ENCODE measurements at regions not wholly inside any gene's neighbourhood (a gene's known extent, or its start where the extent isn't known, plus 50 kb on each side); places are given as distances from the start of the nearest gene placed in this dataset.

DNA sequence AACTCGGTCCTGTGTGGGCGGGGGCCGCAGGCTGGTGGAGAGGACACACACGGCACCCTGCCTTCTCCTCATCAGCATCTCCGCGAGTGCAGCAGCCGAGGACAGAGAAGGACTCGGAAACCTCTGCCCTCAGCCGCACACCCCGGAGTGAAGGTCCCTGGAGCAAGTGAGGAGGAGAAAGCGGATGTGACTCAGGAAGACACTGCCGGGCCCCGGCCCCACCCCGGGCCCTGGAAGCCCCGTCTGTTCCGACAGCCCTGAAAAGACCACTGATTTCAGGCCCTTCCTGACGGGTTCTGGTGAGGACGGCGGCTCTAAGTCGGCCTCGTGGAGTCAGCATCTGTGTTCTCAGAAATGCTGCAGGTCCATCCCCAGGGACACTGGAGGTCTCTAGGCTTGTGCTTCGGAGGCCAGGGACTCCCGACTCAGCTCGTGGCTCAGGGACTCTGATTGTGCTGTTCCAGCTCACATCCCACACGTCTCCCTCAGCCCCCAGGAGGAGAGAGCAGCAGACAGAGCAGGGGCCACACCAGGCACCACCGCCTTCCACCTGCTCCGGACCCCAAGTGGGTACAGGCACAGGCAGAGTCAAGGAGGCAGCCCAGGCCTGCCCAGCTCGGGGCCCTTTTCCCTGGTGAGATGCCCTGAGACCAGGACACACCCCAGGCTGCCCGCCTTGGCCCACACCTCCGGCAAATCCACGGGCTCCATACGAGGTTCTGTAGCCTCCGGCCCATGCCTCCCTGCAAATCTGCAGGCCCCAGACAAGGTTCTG lies 134.5 kb upstream of the NKX1-1 start:
- DNase-seq = no peak

DNA sequence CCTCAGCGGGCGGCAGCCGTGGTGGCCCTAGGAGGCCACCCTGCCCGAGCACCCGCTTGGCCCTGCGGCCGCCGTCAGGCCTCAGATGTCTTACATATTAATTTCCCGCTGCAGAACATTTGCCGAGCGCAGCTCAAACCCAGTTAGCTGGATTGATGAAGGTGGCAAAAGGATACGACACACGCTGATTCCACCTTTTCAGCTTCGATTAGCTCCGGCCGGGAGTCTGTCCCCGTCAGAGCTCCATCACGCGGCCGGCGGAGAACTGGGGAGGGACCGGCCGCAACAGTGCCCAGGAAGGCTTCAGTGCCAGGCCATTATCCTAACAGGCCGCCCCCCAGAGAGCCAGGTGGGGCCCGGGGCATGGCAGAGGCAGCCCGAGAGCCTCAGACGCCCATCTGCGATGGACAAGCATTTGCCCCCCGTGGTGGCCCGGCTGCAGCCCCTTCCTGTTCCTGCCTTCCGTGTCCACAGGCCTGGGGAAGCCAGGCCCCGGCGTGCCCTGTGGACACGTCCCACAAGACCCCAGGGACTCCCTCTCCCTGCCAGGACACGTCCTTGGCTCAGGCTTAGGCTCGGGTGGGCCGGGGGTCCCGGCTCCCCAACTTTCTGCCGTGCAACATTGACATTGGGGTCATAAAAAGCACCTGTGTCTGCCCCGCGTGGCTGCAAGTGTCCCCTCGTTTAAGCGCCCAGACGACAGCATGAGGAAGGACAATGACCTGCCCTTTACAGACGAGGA lies 133.8 kb upstream of the NKX1-1 start:
- no peak for DNase-seq

DNA sequence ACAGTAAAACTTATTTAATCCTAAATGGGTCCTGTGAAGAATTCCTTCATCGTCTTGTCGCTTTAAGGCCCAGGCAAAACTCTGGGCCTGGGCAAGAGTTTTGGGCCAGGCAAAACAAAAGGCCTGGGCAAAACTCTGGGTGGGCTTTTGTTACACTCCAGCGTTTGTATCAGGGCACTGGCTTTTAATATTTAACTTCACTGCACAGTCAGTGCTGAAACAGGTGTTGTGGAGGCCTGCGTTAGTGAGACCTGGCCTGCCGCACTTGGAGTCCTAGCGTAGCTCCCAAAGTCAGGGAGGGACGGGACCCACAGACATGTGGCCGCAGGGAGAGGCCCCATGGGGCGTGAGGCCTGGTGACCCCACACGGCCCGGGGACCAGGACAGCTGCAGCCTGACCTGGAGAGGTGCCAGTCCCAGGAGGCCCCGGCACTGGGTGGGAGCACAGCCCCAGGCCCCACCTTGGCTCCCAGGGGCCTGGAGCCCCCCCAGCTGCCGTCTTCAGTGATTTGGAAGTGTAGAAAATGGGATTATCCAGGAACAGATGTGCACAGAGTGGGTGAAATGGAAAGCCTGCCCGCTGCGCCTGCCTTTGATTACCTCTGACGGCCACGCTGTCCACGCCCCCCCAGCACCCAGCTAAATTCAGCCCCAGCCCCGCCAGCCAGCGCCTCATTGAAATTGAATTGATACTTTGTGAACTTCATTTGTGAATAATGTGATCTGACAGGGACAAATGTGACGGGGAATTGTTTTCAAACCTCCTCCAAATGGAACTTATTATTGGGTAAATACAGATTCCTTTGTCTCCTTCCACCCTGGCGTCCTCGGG lies 132.9 kb upstream of the NKX1-1 start:
- no peak for DNase-seq

DNA sequence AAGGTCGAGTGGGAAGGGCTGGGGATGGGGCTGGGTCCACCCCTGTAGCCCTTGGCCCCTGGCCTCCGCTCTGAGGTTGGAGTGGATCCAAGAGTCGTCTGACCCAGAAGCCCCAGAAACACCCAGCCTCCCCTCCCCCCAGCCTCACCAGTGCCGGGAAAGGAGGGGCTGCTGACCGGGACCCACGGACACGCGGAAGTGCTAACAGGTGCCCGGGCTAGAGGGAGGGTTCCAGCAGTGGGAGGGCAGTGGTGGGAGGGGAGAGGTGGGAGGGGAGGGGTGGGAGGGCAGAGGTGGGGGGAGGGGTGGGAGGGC lies 131.8 kb upstream of the NKX1-1 start:
- no peak for DNase-seq

DNA sequence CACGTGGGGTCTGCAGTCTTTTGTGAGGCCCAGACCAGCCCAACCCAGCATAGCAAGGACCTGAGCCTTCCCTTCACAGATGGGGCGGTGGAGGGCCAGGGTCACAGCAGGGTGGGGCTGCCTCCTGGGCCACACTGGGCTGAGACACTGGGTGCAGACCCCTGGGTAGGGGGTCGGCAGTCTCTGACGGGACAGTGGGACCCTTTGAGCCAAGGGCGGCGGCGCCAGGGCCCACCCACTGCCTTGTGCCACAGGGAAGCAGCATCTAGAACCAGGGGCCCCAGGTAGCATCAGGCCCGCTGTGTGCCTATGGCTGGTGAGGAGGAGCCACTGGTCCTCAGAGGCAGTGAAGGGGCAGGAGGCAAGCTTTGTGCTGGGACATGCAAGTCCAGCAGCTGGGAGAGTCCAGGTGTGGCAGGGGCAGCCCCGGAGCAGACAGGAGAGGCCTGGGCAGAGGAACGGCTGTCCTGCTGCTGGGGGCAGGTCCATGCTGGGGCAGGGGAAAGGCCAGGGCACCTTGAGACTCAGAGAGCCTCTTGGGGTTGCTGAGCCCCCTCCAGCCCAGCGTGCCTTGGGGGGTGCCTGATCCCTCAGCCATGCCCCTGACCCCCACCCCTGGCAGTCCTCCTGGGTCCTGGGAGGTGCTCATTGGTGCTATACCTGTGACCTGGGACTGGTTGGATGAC lies 131.3 kb upstream of the NKX1-1 start:
- DNase-seq = no peak

DNA sequence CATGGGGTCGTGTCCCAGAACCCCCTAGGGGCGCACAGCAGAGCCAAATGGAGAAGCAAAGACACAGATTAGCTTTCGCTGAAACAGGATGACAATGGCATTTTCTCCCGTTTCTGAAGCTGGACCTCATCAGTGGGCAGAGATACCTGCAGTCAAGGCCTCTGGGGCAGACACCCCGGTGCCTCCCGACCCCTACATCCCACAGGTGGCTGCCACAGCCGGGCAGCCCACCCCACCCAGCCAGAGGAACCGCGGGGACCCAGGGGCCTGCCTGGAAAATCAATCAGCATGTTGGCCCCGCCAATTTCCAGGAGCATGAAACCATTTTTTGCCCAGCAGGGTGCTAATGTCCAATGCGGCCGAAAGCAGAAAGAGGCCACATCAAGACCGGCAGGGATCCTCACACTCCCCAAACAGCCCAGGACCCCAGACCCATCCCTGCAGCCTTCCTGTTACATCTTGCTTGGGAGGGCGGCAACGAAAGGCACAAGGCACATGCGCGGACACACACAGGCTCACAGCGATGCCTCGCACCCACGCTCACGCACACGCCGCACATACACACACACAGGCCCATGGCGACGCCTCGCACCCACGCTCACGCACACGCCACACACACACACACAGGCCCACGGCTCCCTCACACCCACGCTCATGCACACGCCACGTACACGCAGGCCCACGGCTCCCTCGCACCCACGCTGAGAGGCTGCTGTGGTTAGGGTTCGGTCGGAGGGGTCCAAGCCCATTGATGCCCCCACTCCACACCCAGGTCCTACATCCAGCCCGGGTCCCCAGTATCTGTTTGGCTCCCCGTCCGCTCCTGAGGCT lies 130.6 kb upstream of the NKX1-1 start:
- DNase-seq = no peak

DNA sequence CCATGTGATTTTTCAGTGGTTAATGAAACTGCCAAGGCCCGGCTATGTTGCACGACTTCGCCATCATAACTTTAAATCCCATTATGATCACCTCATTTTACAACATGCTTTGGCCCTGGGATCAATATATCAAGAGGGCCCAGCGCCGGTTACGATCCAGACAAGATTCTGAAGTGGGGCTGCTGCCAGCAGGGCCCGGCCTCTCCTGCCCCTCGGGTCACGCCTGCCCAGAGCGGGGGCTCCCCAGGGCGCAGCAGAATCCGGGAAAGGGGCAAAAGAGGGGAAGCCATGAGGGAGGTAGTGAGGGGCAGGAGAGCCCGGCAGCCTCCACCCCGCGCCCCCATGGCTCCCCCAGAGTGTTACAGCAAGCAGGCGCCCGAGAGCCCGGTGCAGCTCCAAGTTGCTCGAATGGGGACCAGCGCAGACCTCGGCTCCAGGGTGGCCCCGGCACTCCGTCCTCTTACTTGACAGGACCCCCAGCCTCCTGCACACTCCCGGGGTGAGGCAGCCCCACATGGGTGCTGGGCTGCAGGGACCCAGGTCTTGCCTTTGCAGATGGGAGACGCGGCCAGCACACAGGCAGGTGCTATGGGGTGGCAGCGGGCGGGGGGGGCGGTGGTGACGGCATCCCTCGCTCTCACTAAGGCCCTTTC lies 129.8 kb upstream of the NKX1-1 start:
- no peak for DNase-seq

DNA sequence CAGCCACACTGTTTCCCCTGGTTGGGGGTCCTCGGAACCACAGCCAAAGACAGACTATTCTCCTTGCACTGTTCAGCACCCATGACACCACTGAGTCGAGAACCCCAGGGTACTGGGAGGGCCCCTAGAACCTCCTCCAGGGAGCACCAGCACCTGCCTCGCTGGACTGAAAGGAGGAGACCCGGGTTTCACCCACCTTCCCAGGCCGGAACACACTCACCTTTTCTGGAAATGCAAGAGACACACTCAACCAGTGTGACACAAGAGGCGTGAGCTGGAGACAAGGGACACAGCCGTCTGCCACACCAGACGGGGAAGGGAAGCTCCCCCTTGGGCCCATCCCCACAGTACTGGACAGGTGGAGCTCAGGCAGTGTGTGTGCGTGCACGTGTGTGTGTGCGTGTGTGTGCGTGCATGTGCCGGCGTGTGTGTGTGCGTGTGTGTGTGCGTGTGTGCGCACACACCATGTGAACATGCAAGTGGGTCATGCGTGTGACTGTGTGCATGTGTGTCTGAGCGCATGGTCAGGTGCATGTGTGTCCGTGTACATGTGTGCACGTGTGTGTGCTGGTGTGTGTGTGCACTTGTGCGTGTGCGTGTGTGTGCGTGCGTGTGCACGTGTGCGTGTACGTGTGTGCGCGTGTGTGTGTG lies 128.8 kb upstream of the NKX1-1 start:
- no peak for DNase-seq

DNA sequence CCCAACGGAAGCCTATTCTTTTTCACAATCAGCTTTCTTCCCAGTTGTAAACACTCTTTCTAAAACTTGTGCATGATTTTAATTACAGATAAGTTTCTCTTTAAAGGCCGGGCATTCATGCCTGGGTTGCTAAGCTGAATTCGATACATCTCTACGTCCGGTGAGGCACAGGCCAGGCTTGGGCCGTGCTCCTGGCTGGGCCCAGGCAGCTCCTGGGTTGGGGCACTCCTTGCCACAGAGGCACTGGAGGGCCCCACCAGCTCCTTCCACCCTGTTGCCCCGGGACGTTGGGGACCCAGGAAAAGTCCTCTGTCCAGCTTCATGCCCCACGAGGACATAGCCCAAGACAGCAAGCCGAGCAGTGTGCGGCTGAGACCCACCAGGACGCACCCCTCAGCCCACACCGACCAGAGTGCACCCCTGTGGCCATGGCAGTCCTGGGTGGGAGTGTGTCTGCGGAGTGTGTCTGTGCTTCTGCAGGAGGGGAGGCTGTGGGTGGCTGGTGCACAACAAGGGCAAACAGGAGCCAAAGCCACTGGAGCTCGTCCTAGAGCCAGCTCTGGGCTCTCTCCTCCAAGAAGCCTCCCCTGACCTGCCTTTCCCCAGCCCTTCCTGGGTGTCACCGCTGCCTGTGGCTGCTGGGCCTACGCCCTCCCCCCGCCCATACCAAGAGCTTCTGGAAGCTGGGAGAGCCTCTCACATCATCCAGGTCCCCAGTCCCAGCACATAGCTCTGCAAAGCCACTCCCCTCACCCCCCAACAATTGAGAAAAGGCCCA lies 128.0 kb upstream of the NKX1-1 start:
- DNase-seq = no peak

DNA sequence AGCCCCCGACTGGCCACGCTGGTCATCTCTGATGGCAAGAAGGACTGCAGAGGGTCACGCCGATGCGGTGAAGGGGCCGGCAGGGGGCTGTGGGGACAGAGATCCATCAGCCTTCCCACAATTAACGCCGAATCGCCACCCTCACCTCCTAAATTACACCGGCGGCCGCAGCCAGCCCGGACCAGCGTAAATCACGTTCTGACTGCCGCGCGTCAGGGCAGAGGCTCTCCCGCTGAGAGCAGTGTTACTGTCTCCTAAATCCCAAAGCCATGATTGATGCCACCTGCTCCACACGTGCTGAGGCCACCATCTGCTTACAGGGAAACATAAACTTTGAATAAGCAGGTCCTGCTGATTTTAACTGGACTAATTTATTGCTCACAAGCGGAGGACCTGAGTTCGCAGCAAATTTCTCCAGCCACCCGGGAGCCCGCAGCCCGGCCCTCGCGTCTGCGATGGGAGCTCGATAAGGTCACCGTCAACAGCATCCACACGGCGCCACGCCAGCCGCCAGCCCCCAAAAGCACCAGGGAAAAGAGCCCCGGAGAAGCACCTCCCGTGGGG lies 127.3 kb upstream of the NKX1-1 start:
- no peak for DNase-seq

DNA sequence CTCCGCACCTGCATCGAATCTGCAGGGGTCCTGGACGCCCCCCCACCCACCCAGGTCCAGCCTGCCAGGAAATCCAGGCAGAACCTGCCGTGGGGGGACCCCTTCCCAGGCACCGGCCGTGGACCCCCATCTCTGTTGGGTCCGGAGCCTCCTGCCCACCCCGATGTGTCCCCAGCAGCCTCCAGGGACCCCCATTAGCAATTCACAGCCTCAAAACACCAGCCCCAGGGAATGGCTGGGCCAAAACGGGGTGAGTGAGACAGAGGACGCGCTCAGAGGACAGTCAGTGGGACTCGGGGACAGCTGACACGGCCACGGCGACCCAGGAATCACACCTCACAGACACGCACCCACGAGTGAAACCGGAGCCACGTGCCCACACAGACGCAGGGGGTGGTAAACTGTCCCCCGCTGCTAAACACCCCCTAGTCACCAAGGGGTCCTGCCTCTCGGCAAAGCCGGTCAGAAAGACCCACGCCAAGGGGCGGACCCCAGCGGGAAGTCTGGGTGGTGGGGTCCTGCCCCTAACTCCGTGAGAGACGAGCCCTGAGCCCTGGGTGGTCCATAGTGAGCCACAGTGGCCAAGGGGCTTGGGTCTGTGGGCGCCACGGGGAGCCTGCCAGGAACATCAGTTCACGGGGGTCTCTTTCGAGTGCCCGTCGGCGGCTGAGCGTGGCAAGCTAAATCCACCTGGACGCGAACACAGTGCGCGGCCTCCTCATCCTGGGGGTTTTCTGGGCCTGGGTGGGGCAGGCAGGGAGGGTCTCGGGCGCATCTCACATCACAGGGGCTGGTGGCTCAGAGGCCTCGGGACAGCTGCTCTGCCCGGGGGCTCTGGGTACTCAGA lies 126.5 kb upstream of the NKX1-1 start:
- DNase-seq = no peak

DNA sequence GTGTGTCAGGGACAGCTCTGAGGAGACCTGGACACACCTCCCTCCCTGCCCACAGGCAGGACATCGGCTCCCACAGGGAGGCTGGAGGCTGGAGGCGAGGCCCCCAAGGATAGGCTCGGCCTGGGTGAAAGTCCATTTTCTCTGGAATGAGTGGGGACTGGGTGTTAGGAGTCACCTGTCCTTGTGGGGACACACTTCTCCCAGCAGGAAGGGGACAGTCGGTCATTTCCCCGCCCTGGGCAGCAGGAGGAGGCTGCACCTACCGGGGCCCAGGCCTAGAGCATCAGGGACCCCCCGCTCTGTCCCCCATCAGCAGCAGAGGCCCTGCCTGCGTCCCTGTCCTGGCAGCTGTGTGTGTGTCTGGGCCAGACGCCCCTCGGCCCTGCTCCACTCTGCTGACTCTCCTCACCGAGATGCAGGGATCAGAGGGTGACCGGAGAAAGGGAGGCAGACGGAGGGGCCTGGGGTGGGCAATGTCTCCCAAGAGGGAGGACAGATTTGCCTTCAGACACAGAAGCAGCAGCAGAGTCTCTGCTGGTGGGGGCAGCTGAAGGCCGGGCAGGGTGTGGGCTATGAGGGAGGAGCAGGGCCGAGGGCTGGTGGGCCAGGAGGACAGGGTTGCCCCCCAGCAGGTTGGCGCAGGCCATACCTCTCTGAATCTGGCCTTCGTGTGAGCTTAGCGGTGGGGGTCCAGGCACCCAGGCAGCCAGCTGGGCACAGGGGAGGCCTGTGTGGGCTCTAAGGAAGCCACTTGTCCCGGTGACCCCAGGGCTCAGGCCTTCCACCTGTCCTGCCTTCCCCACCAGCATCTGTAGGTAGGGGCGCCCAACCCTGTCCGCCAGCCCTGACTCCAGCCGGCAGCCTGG lies 125.7 kb upstream of the NKX1-1 start:
- no peak for DNase-seq

DNA sequence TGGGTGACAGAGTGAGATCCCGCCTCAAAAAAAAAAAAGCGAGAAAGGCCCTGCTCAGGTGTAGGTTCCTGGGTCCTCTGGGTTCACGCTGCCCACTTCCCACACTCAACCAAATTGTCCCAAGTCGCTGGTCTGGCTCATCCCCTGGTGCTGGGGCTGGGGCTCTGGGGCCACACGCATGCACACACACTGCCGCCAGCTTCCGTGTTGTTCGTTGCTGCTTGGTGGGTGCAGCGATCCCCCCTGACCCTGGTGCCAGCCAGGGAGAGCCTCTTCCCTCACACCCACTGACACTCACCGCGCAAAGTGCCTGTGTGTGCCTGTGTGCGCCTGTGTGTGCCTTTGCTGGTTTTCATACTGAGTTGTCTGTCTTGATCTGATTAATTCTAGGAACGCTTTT lies 124.1 kb upstream of the NKX1-1 start:
- no peak for DNase-seq

DNA sequence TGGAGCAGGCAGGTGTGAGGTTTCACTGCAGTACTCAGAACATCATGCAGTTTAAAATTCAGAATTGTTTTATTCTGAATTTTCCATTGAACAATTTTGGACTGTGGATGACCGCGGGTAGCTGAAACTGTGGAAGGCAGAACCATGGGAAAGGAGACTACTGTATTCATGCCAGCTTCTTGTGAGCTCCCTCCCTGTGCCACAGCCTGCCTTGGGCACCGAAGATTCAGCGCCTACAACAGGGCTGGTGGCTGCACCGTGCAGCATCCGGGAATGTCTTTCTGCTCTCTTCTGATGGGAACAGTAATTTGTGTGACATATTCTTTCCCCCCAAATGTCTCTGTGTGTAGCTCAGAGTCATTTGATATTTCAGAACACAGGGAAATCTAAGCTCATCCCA lies 118.5 kb upstream of the NKX1-1 start:
- no peak for DNase-seq

DNA sequence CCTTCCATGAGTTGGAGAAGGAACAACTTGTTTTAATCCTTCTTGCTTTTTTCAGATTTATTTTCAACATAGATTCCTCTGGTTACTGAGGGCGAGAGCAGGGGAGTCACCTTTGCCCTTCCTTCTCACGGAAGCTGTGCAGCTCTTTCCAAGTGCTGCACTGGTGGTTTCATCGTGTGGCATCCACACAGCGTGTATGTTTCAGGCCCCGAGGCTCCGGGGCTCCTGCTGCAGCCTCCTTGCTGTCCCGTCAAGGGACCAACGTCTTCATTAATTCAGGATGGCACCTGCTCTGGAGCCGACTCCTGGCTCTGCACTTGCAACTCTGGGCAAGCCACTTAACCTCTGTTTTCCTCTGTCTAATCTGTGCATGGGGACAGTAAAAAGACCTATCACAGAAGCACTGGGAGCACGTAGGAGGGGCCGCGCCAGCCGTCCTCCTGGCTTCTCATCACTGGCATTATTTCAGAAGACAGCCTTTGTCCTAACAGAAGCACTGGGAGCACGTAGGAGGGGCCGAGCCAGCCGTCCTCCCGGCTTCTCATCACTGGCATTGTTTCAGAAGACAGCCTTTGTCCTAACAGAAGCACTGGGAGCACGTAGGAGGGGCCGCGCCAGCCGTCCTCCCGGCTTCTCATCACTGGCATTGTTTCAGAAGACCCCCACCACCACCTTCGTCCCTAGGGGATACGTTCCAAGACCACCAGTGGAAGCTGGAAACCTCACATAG lies 117.8 kb upstream of the NKX1-1 start:
- DNase-seq = no peak

DNA sequence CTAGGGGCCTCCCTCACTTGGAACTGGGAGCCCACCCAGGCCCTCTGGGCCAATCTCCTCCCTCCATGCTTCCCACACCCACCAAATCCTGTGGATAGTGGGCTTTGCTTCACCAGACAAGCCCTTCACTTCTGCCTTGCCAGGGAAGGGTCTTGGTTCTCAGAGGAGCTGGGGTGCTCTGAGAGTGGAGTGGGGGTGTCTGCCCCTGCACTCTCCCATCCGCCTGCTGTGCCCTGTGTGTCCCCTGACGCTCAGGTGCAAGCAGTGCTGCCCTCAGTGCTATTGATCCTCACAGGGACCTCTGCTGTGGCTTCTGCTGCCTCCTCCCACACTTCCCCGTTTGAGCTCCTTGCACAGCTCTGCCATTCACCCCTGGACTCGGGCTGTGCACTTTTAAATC lies 117.3 kb upstream of the NKX1-1 start:
- DNase-seq = no peak

DNA sequence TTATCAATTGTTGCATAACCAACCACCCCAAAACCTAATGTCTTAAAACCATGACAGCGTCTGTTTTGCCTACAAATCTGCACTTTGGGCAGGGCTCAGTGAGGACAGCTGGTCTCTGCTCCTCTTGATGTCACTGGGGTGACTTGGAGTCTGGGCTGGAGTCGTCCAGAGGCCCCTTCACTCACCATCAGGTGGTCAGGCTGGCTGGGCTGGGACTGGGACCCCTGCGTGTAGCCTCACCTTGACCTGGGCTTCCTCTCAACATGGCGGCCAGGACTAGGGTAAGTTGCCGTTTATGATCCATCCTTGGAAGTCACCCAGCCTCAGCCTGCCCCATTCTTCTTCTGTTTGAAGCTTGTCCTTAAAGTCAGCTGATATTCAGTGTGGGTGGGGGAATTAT lies 116.8 kb upstream of the NKX1-1 start:
- DNase-seq = no peak
